ENCODE measurements at regions not wholly inside any gene's neighbourhood (a gene's known extent, or its start where the extent isn't known, plus 50 kb on each side); places are given as distances from the start of the nearest gene placed in this dataset.

DNA sequence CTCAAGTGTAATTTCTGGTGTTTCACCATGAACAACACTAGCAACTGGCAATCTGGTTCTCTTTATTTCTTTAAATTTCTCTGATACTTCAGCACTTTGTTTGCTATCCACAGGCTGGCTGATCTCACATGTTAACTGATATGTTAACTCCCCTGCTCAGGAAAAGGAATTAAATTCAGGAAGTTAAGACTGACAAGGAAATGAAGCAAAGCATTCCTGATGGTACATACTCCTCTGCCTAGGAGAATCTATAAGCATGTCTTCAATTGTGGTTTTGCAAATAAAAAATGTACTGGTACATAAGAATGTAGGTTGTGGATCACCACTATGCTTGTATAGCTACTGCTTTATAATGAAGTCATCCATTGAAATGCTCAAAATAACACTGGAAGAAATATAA is 1119.2 kb upstream of the INTU start:
- TF ChIP-seq, protein P1, sequence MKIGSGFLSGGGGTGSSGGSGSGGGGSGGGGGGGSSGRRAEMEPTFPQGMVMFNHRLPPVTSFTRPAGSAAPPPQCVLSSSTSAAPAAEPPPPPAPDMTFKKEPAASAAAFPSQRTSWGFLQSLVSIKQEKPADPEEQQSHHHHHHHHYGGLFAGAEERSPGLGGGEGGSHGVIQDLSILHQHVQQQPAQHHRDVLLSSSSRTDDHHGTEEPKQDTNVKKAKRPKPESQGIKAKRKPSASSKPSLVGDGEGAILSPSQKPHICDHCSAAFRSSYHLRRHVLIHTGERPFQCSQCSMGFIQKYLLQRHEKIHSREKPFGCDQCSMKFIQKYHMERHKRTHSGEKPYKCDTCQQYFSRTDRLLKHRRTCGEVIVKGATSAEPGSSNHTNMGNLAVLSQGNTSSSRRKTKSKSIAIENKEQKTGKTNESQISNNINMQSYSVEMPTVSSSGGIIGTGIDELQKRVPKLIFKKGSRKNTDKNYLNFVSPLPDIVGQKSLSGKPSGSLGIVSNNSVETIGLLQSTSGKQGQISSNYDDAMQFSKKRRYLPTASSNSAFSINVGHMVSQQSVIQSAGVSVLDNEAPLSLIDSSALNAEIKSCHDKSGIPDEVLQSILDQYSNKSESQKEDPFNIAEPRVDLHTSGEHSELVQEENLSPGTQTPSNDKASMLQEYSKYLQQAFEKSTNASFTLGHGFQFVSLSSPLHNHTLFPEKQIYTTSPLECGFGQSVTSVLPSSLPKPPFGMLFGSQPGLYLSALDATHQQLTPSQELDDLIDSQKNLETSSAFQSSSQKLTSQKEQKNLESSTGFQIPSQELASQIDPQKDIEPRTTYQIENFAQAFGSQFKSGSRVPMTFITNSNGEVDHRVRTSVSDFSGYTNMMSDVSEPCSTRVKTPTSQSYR (CRISPR knock-in tag; IDR thresholded peaks at IDR 0.05) = no peak
- TF ChIP-seq, protein P2, sequence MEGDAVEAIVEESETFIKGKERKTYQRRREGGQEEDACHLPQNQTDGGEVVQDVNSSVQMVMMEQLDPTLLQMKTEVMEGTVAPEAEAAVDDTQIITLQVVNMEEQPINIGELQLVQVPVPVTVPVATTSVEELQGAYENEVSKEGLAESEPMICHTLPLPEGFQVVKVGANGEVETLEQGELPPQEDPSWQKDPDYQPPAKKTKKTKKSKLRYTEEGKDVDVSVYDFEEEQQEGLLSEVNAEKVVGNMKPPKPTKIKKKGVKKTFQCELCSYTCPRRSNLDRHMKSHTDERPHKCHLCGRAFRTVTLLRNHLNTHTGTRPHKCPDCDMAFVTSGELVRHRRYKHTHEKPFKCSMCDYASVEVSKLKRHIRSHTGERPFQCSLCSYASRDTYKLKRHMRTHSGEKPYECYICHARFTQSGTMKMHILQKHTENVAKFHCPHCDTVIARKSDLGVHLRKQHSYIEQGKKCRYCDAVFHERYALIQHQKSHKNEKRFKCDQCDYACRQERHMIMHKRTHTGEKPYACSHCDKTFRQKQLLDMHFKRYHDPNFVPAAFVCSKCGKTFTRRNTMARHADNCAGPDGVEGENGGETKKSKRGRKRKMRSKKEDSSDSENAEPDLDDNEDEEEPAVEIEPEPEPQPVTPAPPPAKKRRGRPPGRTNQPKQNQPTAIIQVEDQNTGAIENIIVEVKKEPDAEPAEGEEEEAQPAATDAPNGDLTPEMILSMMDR (IDR thresholded peaks at IDR 0.05) = no peak
- TF ChIP-seq SMAD3 (CRISPR knock-in tag; IDR thresholded peaks at IDR 0.05; ENCODE audit: borderline replicate concordance) (no peak), JAZF1 (CRISPR knock-in tag; IDR thresholded peaks at IDR 0.05) (no peak), JUN (CRISPR knock-in tag; IDR thresholded peaks at IDR 0.05) (no peak), SOX15 (CRISPR knock-in tag; IDR thresholded peaks at IDR 0.05) (no peak), ELF4 (CRISPR knock-in tag; IDR thresholded peaks at IDR 0.05; ENCODE audit: low read depth) (no peak)
- TF ChIP-seq, protein P3, sequence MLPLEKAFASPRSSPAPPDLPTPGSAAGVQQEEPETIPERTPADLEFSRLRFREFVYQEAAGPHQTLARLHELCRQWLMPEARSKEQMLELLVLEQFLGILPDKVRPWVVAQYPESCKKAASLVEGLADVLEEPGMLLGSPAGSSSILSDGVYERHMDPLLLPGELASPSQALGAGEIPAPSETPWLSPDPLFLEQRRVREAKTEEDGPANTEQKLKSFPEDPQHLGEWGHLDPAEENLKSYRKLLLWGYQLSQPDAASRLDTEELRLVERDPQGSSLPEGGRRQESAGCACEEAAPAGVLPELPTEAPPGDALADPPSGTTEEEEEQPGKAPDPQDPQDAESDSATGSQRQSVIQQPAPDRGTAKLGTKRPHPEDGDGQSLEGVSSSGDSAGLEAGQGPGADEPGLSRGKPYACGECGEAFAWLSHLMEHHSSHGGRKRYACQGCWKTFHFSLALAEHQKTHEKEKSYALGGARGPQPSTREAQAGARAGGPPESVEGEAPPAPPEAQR (CRISPR knock-in tag; IDR thresholded peaks at IDR 0.05) = no peak
- TF ChIP-seq, protein P4, sequence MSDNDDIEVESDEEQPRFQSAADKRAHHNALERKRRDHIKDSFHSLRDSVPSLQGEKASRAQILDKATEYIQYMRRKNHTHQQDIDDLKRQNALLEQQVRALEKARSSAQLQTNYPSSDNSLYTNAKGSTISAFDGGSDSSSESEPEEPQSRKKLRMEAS (CRISPR knock-in tag; IDR thresholded peaks at IDR 0.05) = no peak
